WTC11 (cell line): ENCODE measurements at regions not wholly inside any gene's neighbourhood (a gene's known extent, or its start where the extent isn't known, plus 50 kb on each side); places are given as distances from the start of the nearest gene placed in this dataset.

Experiments used
- ATAC-seq: fragments of 200-7000 bp; cut with Tn5 transposase; 2 replicates; pipeline ENCODE4 v1.10.0; 2021; ENCODE audit warnings: mild to moderate bottlenecking, moderate library complexity
- CTCF ChIA-PET: fragments of 300-600 bp; sonication (Branson Sonifier 250); formaldehyde crosslinking; loops from one replicate; lab custom pipeline; 2021; ENCODE audit warnings: antibody characterized with exemption; lab: Charles Lee
- POLR2A ChIA-PET: fragments of 350-600 bp; sonication (Branson Sonifier 250); formaldehyde crosslinking; loops from one replicate; lab custom pipeline; 2021; ENCODE audit warnings: antibody characterized with exemption; lab: Charles Lee
- DNase-seq: peaks from one replicate; pipeline ENCODE4 v3.0.0; 2021; ENCODE audit warnings: low spot score
- H3K27ac Mint-ChIP-seq: 2 replicates; pipeline ENCODE4 v1.8.0; 2021; ENCODE audit warnings: mixed read lengths
- H3K27me3 Mint-ChIP-seq: 2 replicates; pipeline ENCODE4 v1.8.0; 2021; ENCODE audit warnings: low read depth, mild to moderate bottlenecking, moderate library complexity, mixed read lengths
- H3K36me3 Mint-ChIP-seq: 2 replicates; pipeline ENCODE4 v1.8.0; 2021; ENCODE audit warnings: mixed read lengths
- H3K4me1 Mint-ChIP-seq: 2 replicates; pipeline ENCODE4 v1.8.0; 2022; ENCODE audit warnings: mixed read lengths
- H3K4me3 Mint-ChIP-seq: 2 replicates; pipeline ENCODE4 v1.8.0; 2021; ENCODE audit warnings: mild to moderate bottlenecking, moderate library complexity, mixed read lengths
- H3K9me3 Mint-ChIP-seq: 2 replicates; pipeline ENCODE4 v1.8.0; 2021; ENCODE audit warnings: mixed read lengths
- ATF1 ChIP-seq: sonication (generic); formaldehyde crosslinking; IDR thresholded peaks from 2 replicates; pipeline ENCODE4 v1.8.1; 2023; ENCODE audit warnings: mild to moderate bottlenecking, moderate library complexity, missing genetic modification reagents
- CREM ChIP-seq: sonication (generic); formaldehyde crosslinking; IDR thresholded peaks from 2 replicates; pipeline ENCODE4 v1.8.1; 2022; ENCODE audit warnings: mild to moderate bottlenecking, missing genetic modification reagents, moderate library complexity
- GRHL2 ChIP-seq: fragments of 250-450 bp; sonication (Bioruptor Pico); IDR thresholded peaks from 2 replicates; pipeline ENCODE4 v1.8.0; 2022; ENCODE audit warnings: mild to moderate bottlenecking, moderate library complexity; ENCODE audit not compliant: insufficient replicate concordance, severe bottlenecking
- GTF2I ChIP-seq: fragments of 250-450 bp; sonication (Bioruptor Pico); conservative IDR thresholded peaks from 2 replicates; pipeline ENCODE4 v1.4.0; 2021; ENCODE audit warnings: mild to moderate bottlenecking
- KAT7 ChIP-seq: sonication (generic); formaldehyde crosslinking; IDR thresholded peaks from 2 replicates; pipeline ENCODE4 v1.8.1; 2023; ENCODE audit warnings: missing genetic modification reagents, mild to moderate bottlenecking, borderline replicate concordance
- PRRX2 ChIP-seq: fragments of 250-450 bp; sonication (Bioruptor Pico); IDR thresholded peaks from 2 replicates; pipeline ENCODE4 v1.8.0; 2021; ENCODE audit warnings: mild to moderate bottlenecking
- SMAD3 ChIP-seq: sonication (generic); formaldehyde crosslinking; IDR thresholded peaks from 2 replicates; pipeline ENCODE4 v1.8.0; 2022; ENCODE audit warnings: missing genetic modification reagents, mild to moderate bottlenecking, borderline replicate concordance
- TEAD1 ChIP-seq: sonication (generic); formaldehyde crosslinking; IDR thresholded peaks from 2 replicates; pipeline ENCODE4 v1.8.0; 2022; ENCODE audit warnings: mild to moderate bottlenecking, missing genetic modification reagents
- ZBTB21 ChIP-seq: sonication (generic); formaldehyde crosslinking; IDR thresholded peaks from 2 replicates; pipeline ENCODE4 v1.8.1; 2023; ENCODE audit warnings: mild to moderate bottlenecking, missing genetic modification reagents, borderline replicate concordance
- TF ChIP-seq, protein P1 (sequence below): sonication (generic); formaldehyde crosslinking; IDR thresholded peaks from 2 replicates; pipeline ENCODE4 v1.8.0; 2023; ENCODE audit warnings: mild to moderate bottlenecking, missing genetic modification reagents
- TF ChIP-seq, protein P2 (sequence below): fragments of 250-450 bp; sonication (Bioruptor Pico); IDR thresholded peaks from 2 replicates; pipeline ENCODE4 v2.1.2; 2022; ENCODE audit warnings: mild to moderate bottlenecking, moderate library complexity
- TF ChIP-seq, protein P3 (sequence below): fragments of 250-450 bp; sonication (Bioruptor Pico); conservative IDR thresholded peaks from 2 replicates; pipeline ENCODE4 v1.9.0; 2021; ENCODE audit warnings: mild to moderate bottlenecking
- TF ChIP-seq, protein P4 (sequence below): sonication (generic); formaldehyde crosslinking; IDR thresholded peaks from 2 replicates; pipeline ENCODE4 v1.8.0; 2022; ENCODE audit warnings: missing genetic modification reagents

DNA sequence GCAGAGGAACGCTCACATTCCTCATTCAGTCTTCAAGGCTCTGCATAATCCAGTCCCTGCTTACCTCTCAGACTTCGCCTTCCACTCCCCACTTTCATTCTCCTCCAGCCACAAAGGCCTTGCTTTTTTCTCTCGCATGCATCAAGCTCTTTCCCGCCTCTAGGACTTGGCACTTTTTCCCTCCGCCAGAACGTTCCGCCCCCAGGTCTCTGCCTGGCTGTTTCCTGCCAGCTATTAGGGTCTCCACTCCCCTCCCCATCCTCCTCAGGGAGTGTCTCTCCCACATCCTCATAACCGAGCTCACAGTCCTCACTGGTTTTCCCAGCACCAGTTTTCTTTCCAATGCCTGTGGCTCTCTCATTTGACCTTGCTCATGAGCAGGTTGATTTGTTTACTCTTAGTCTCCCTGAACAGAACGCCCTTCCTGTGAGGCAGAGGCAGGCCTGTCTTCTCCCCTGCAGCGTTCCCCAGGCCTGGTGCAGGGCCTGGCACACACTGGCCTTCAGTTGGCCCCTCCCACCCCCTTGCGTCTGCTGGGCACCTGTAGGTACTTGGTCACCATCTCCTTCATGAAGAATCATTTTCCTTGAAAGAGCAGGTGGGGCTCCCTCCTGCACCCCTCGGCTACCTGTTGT lies 75.2 kb downstream of the RTL6 start:
- DNase-seq, result no peak
- ChIA-PET POLR2A (no interaction called here), CTCF (interaction anchor here (0.6 to 1.4 kb wide), 4 partner anchors 15 to 429 kb away, joined by 3 to 4 read pairs (median 4); no protein-coding TSS in a partner anchor)
- H3K9me3 Mint-ChIP-seq, result peaks cover 25% of the 10 kb centered on the region
- H3K4me1 Mint-ChIP-seq, result peaks cover 12% of the 10 kb centered on the region
- no peak overlapping the region for H3K4me3 Mint-ChIP-seq
- no peak overlapping the region; the same call in 1 of the 2 replicates for H3K27ac Mint-ChIP-seq
- ATAC-seq, result no peak
- TF ChIP-seq KAT7 (CRISPR knock-in tag) (no peak), ATF1 (CRISPR knock-in tag) (no peak), SMAD3 (no peak), GRHL2 (CRISPR knock-in tag) (no peak), GTF2I (CRISPR knock-in tag) (no peak)
- TF ChIP-seq, protein P1, sequence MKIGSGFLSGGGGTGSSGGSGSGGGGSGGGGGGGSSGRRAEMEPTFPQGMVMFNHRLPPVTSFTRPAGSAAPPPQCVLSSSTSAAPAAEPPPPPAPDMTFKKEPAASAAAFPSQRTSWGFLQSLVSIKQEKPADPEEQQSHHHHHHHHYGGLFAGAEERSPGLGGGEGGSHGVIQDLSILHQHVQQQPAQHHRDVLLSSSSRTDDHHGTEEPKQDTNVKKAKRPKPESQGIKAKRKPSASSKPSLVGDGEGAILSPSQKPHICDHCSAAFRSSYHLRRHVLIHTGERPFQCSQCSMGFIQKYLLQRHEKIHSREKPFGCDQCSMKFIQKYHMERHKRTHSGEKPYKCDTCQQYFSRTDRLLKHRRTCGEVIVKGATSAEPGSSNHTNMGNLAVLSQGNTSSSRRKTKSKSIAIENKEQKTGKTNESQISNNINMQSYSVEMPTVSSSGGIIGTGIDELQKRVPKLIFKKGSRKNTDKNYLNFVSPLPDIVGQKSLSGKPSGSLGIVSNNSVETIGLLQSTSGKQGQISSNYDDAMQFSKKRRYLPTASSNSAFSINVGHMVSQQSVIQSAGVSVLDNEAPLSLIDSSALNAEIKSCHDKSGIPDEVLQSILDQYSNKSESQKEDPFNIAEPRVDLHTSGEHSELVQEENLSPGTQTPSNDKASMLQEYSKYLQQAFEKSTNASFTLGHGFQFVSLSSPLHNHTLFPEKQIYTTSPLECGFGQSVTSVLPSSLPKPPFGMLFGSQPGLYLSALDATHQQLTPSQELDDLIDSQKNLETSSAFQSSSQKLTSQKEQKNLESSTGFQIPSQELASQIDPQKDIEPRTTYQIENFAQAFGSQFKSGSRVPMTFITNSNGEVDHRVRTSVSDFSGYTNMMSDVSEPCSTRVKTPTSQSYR, result no peak
- TF ChIP-seq, protein P2, sequence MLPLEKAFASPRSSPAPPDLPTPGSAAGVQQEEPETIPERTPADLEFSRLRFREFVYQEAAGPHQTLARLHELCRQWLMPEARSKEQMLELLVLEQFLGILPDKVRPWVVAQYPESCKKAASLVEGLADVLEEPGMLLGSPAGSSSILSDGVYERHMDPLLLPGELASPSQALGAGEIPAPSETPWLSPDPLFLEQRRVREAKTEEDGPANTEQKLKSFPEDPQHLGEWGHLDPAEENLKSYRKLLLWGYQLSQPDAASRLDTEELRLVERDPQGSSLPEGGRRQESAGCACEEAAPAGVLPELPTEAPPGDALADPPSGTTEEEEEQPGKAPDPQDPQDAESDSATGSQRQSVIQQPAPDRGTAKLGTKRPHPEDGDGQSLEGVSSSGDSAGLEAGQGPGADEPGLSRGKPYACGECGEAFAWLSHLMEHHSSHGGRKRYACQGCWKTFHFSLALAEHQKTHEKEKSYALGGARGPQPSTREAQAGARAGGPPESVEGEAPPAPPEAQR (CRISPR knock-in tag), result no peak
- H3K36me3 Mint-ChIP-seq, result peaks cover 13% of the 10 kb centered on the region
- peaks cover 5% of the 10 kb centered on the region; the same call in 1 of the 2 replicates for H3K27me3 Mint-ChIP-seq

DNA sequence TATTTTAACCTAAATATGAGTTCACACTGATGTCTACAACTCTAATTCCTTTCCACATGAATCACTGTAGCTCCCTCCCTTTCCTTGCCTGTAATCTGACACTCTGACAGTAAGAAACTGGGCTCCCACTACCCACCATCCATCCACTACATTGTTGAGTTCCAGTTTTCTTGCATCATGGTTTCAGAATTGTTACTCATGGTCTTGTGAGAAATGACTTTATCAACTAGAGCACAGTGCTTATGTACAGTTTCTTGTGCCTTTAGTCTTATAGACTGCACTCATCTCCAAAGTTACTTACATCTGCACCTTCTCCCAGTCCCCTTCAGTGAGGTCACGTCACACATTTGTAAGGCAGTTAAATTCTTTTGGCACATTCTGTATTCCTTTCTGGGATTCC lies 78.6 kb downstream of the RTL6 start:
- peaks cover 5% of the 10 kb centered on the region; the same call in 1 of the 2 replicates for H3K27me3 Mint-ChIP-seq
- peaks cover 12% of the 10 kb centered on the region for H3K4me1 Mint-ChIP-seq
- CTCF ChIA-PET, result interaction anchor here (2.2 kb wide), 1 partner anchor 25 kb away, joined by 5 read pairs; no protein-coding TSS in a partner anchor
- ATAC-seq, result no peak
- no peak for DNase-seq
- H3K9me3 Mint-ChIP-seq, result peaks cover 35% of the 10 kb centered on the region
- no peak overlapping the region for H3K4me3 Mint-ChIP-seq
- H3K27ac Mint-ChIP-seq, result no peak overlapping the region
- peaks cover 13% of the 10 kb centered on the region for H3K36me3 Mint-ChIP-seq
- POLR2A ChIA-PET, result no interaction called here
- TF ChIP-seq TEAD1 (CRISPR knock-in tag) (no peak), CREM (no peak), PRRX2 (no peak), ZBTB21 (CRISPR knock-in tag) (no peak)
- TF ChIP-seq, protein P3, sequence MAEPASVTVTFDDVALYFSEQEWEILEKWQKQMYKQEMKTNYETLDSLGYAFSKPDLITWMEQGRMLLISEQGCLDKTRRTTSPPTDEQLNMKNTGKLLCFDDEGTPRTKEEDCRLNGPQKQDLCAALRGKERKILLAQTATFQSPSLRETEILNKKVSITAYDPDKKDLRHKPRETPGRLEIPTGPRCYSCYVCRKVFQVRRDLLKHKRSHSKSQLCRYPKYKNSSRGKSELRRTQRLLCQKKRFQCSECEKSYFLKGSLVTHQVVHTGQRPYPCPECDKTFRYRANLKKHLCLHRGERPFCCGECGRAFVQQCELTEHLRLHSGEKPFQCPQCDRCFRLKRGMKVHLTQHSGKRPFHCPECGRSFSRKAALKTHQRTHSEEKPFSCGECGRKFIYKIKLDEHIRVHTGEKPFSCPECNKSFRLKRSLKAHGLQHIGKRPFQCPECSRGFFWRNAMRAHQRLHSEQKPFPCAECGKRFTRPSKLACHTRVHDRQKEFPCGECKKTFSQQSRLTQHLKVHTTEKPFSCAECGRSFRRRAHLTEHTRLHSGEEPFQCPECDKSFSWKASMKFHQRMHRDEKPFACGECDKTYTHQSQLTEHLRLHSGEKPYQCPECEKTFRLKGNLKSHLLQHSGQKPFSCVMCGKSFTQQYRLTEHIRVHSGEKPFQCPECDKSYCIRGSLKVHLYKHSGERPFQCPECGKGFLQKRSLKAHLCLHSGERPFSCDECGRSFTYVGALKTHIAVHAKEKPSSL, result no peak
- TF ChIP-seq, protein P4, sequence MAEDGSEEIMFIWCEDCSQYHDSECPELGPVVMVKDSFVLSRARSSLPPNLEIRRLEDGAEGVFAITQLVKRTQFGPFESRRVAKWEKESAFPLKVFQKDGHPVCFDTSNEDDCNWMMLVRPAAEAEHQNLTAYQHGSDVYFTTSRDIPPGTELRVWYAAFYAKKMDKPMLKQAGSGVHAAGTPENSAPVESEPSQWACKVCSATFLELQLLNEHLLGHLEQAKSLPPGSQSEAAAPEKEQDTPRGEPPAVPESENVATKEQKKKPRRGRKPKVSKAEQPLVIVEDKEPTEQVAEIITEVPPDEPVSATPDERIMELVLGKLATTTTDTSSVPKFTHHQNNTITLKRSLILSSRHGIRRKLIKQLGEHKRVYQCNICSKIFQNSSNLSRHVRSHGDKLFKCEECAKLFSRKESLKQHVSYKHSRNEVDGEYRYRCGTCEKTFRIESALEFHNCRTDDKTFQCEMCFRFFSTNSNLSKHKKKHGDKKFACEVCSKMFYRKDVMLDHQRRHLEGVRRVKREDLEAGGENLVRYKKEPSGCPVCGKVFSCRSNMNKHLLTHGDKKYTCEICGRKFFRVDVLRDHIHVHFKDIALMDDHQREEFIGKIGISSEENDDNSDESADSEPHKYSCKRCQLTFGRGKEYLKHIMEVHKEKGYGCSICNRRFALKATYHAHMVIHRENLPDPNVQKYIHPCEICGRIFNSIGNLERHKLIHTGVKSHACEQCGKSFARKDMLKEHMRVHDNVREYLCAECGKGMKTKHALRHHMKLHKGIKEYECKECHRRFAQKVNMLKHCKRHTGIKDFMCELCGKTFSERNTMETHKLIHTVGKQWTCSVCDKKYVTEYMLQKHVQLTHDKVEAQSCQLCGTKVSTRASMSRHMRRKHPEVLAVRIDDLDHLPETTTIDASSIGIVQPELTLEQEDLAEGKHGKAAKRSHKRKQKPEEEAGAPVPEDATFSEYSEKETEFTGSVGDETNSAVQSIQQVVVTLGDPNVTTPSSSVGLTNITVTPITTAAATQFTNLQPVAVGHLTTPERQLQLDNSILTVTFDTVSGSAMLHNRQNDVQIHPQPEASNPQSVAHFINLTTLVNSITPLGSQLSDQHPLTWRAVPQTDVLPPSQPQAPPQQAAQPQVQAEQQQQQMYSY (CRISPR knock-in tag), result no peak
- TF ChIP-seq, all 79 proteins: peak for 0
